GM12875 (cell line): ENCODE measurements at regions not wholly inside any gene's neighbourhood (a gene's known extent, or its start where the extent isn't known, plus 50 kb on each side); places are given as distances from the start of the nearest gene placed in this dataset.
A peak's percentile ranks its signal among the peaks of the same experiment; 100 is the strongest.

Source experiments
- H3K4me3 ChIP-seq: one replicate; pipeline ENCODE4 v1.5.1; 2011; ENCODE audit warnings: low read depth, low read length, control low read depth
- CTCF ChIP-seq: IDR thresholded peaks from 2 replicates; pipeline ENCODE4 v1.5.1; 2011; ENCODE audit warnings: low read depth, mild to moderate bottlenecking, control low read depth, inconsistent platforms, low read length, moderate library complexity, borderline replicate concordance; ENCODE audit not compliant: insufficient read depth

- no peak for TF ChIP-seq CTCF
- no peak overlapping the region for H3K4me3 ChIP-seq
Observed at GRCh38 chr10:83357004-83357403, 782.3 kb upstream of the GHITM start.

- H3K4me3 ChIP-seq = no peak overlapping the region
- no peak for TF ChIP-seq CTCF
Observed at GRCh38 chr10:83357627-83358026, 781.7 kb upstream of the GHITM start.

GRCh38 chr10:83367036-83367435 lies 772.3 kb upstream of the GHITM start:
- no peak overlapping the region for H3K4me3 ChIP-seq
- TF ChIP-seq CTCF = no peak

- no peak overlapping the region for H3K4me3 ChIP-seq
Observed at GRCh38 chr10:83371696-83372490, 767.4 kb upstream of the GHITM start.

GRCh38 chr10:83372646-83373045 lies 766.7 kb upstream of the GHITM start:
- no peak for TF ChIP-seq CTCF
- H3K4me3 ChIP-seq = no peak overlapping the region

More at GRCh38 chr10:83371696-83372490, 767.4 kb upstream of the GHITM start:
- TF ChIP-seq CTCF = no peak

DNA sequence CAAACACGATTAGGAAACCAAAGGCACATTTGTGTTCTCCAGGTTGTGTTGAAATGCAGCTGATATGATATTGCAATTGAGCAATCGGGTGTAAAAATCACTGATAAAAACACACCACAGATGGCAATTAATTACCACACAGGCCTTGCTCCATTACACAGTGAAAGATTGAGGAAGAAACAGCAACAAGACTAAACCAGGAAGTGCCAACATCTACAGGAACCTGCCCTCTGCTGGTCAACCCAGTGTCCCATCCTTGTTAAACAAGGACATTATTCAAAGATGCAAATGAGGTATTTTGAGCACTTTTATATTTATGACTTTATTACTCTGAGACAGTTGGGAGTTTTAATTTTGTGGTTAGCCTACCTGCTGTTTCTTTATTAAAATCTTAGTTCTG lies 765.6 kb upstream of the GHITM start:
- no peak overlapping the region for H3K4me3 ChIP-seq
- TF ChIP-seq CTCF = peak; percentile 36; the same call in 1 of the 2 replicates

DNA sequence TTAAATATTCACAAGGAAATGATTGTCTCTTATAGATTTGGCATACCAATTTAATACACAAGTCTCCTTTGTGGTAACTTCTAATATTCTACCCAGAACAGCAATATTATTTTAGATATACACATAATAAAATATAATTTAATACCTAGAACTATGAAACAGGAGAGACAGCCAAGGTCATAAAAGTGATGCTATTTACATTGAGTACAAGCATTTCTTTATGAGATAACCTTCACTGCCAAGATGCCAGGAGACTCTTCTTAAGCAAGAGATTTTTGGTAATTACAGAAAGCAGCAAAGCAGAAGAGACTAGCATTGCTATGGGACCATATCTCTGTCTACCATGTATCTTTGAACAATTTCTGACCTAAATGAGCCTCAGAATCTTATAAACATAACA lies 764.6 kb upstream of the GHITM start:
- H3K4me3 ChIP-seq = no peak overlapping the region
- no peak for TF ChIP-seq CTCF
